SK-N-MC (cell line): ENCODE measurements at regions not wholly inside any gene's neighbourhood (a gene's known extent, or its start where the extent isn't known, plus 50 kb on each side); places are given as distances from the start of the nearest gene placed in this dataset.

ENCODE experiments used
- EZH2 ChIP-seq: fragments of 200-600 bp; sonication (generic); IDR thresholded peaks from one replicate; pipeline ENCODE4 v1.6.1; 2017; ENCODE audit warnings: antibody characterized with exemption
- POLR2AphosphoS5 ChIP-seq: IDR thresholded peaks from 2 replicates; pipeline ENCODE4 v1.6.1; 2012; ENCODE audit warnings: mild to moderate bottlenecking, low read depth, low read length, borderline replicate concordance

GRCh38 chr12:85425349-85425612, 145.3 kb downstream of the ALX1 start:
- TF ChIP-seq POLR2AphosphoS5 (no peak), EZH2 (no peak)
